Epithelial cell of proximal tubule (primary cell): ENCODE measurements at regions not wholly inside any gene's neighbourhood (a gene's known extent, or its start where the extent isn't known, plus 50 kb on each side); places are given as distances from the start of the nearest gene placed in this dataset.

Source experiments
- DNase-seq: peaks from one replicate; pipeline ENCODE4 v3.0.0-alpha.2; 2011; ENCODE audit warnings: low read depth
- H3K4me3 ChIP-seq: 2 replicates; pipeline ENCODE4 v1.5.1; 2011; ENCODE audit warnings: low read depth, mild to moderate bottlenecking, low read length
- CTCF ChIP-seq: conservative IDR thresholded peaks from 2 replicates; pipeline ENCODE4 v1.5.1; 2012; ENCODE audit warnings: low read depth, mild to moderate bottlenecking, low read length

GRCh38 chr11:23111527-23111926, 251.3 kb upstream of the CCDC179 start:
- no peak for DNase-seq
- no peak for TF ChIP-seq CTCF
- no peak overlapping the region for H3K4me3 ChIP-seq

- no peak for DNase-seq
- no peak for TF ChIP-seq CTCF
- no peak overlapping the region for H3K4me3 ChIP-seq
Observed at GRCh38 chr11:23112390-23112789, 252.1 kb upstream of the CCDC179 start.

DNA sequence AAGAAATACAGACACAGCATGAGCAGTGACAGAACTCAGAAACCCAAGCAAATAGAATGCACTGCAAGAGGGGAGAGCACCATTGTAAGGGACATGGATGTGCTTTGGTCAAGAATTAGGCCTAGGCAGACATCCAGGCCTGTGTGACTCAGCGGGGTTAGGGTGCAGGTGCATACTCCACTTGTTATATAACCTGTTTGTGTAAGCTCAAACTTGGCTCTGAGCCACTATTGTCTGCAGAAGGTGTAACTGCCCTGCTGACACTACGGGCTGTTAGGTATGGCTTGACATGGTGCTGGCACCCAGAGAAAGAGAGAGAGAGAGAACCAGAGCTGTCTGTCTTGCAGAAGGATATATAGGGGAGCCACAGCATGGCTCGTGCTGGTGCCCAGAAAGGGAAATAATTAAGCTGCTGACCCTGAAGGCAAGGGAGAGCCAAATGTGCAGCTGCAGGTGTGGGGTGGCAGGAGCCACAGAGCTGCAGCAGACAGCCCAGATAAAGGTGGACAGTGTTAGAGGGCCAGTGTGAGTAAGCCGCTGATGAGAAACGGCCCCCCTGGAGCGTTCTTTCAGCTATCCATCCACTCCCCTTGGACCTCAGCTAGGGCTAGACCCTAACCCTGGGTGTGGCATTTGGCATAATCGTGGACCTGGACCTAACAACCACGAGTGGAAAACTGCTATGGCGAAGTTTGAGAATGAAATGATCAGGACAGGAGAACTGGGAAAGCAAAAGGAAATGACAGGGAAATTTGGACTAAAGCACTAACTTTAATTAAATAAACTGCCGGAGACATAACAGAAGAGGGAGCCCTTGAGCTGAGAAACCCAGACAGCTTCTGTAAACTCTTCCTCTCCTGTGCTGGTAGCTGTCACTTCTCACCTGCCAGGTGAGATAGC, 253.0 kb upstream of the CCDC179 start:
- H3K4me3 ChIP-seq: no peak overlapping the region
- peak; percentile 71 for TF ChIP-seq CTCF
- peak; percentile 46 for DNase-seq

GRCh38 chr11:23113887-23114216, 253.6 kb upstream of the CCDC179 start:
- no peak for DNase-seq
- no peak for TF ChIP-seq CTCF
- H3K4me3 ChIP-seq: no peak overlapping the region

DNA sequence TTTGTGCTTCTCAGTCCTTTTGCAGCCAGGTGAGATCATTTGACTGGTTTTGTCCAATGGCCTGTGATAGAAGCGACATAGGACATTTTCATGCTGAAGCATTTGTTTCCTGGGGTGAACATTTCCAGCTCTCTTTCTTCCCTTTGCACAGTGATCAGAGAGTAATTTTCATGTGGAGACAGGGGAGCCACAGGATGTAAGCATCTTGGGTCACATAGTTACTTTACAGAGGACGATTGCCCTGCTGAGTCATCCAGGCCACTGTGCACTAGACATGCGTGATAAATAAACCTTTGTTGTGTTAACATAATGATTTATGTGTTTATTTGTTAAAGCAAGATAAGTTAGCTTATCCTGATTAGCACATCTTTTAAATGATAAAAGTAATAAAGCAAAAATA, 263.5 kb upstream of the CCDC179 start:
- no peak for TF ChIP-seq CTCF
- no peak for DNase-seq
- no peak overlapping the region for H3K4me3 ChIP-seq

DNA sequence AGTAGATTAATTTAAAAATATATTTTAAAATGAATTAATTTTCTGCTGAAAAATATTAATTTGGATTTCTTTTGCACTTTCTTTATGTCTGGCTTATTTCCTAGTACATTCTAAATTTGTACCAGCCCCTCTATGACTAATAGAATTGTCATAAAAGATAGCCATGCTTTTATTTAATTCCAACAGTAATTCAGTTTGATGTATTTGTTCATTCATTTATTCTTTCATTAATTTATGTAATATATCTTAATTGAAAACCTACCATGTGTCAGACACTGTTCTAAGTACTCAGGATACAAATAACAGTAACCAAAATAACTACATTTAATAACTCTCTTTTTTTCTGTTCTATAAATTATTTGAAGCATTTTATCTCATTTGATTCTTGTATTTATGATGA, 264.0 kb upstream of the CCDC179 start:
- DNase-seq: no peak
- H3K4me3 ChIP-seq: no peak overlapping the region
- no peak for TF ChIP-seq CTCF

DNA sequence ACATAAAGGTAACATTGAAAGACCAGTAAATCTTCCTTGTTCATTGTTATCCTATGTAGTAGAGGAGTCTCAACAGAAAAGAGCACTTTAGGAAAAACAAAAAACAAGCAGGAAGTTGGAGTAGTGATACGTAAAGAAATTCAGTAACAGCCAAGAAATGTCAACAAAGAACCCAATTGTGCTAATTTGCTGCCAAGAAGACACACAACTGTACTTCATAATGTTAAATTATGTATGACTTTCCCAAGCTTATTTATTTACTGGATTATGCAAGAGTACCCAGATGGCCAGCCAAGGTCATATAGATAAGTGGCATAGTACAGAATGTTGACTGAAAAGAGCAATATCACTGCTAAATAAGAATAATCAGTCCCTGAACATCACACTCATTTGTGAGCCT, 264.7 kb upstream of the CCDC179 start:
- H3K4me3 ChIP-seq: no peak overlapping the region
- no peak for DNase-seq
- TF ChIP-seq CTCF: no peak
